Mucosa of stomach (tissue), 1 donor: ENCODE measurements at regions not wholly inside any gene's neighbourhood (a gene's known extent, or its start where the extent isn't known, plus 50 kb on each side); places are given as distances from the start of the nearest gene placed in this dataset.

Experiments used
- H3K27me3 ChIP-seq: one replicate; pipeline ENCODE4 v1.7.0; 2013; ENCODE audit warnings: mild to moderate bottlenecking, low read length; ENCODE audit not compliant: control insufficient read depth, insufficient read depth
- H3K36me3 ChIP-seq: one replicate; pipeline ENCODE4 v1.7.0; 2013; ENCODE audit warnings: low read length; ENCODE audit not compliant: control insufficient read depth, insufficient read depth
- H3K4me1 ChIP-seq: one replicate; pipeline ENCODE4 v1.7.0; 2013; ENCODE audit warnings: mild to moderate bottlenecking, low read length; ENCODE audit not compliant: control insufficient read depth, insufficient read depth
- H3K4me3 ChIP-seq: one replicate; pipeline ENCODE4 v1.7.0; 2013; ENCODE audit warnings: low read length
- H3K9ac ChIP-seq: one replicate; pipeline ENCODE4 v1.7.0; 2013; ENCODE audit warnings: mild to moderate bottlenecking, low read length, moderate library complexity
- H3K9me3 ChIP-seq: one replicate; pipeline ENCODE4 v1.7.0; 2013; ENCODE audit warnings: mild to moderate bottlenecking, low read length, moderate library complexity; ENCODE audit not compliant: control insufficient read depth
- donor health status: Pancreatic carcinoma.

DNA sequence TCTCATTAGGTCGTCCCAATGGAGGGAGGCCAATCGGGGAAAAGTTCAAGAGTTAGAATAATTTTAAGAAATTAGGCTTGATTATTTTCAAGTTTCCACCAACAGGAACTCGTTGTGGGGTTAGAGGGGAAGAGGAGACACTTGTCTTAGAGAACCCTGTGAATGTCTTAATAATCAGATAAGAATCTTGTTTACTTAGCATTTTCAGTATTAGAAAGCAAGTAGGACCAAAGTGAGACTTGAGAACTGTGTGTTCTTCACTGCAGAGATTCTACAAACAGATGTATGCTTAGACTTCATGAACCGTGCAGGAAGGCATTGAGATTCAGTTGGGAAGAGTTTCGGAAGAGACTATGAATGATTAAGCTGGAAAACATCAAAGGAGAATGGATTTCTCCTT is 69.0 kb upstream of the HMHB1 start:
- Histone ChIP-seq H3K36me3 (no peaks in the 10 kb centered on the region), H3K4me3 (no peak overlapping the region), H3K4me1 (peaks cover 13% of the 10 kb centered on the region), H3K9ac (no peak overlapping the region), H3K27me3 (peaks cover 39% of the 10 kb centered on the region), H3K9me3 (no peaks in the 10 kb centered on the region)

DNA sequence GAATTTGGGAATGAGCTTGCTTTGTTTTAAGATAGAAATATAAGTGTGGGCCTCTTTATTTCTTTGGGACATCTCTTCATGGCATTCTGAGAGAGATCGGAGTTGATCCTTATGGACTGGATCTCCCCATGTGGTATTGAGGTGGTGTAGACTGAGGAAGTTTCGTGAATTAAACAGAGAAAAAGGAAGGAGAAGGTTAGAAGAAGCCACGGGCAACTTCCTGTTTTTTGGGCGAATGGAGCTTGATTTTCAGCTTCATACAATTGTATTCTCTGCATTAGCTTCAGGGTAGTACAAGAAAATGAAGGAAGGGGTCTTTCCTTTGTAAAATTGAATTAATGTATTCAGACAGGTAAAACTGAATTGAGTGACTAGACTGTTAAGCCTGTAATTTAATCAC is 70.5 kb upstream of the HMHB1 start:
- H3K4me3 ChIP-seq, result no peak overlapping the region
- peaks cover 51% of the 10 kb centered on the region for H3K27me3 ChIP-seq
- H3K9me3 ChIP-seq, result no peaks in the 10 kb centered on the region
- H3K9ac ChIP-seq, result no peak overlapping the region
- H3K36me3 ChIP-seq, result no peaks in the 10 kb centered on the region
- peaks cover 13% of the 10 kb centered on the region for H3K4me1 ChIP-seq

DNA sequence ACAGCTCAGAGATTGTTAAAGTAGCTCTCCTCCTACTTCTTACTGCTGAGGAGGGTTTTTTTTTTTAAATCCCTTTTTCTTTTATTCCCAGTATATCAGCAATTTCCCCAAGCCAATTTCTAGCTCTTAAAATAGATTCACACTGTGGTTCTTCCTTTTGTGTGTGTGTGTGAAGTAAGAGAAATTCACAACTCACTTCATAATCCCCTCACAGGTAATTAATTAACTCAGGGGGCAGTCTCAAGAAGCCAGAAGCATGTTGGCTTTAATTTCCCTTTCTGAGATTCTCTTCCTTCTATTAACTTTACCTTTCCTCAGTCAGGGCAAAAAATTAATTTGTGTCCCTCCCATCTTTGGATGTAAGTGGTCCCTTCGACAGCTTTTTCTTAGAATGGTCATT is 71.0 kb upstream of the HMHB1 start:
- Histone ChIP-seq H3K9me3 (no peaks in the 10 kb centered on the region), H3K36me3 (no peaks in the 10 kb centered on the region), H3K4me1 (peaks cover 13% of the 10 kb centered on the region), H3K9ac (no peak overlapping the region), H3K4me3 (no peak overlapping the region), H3K27me3 (peaks cover 54% of the 10 kb centered on the region)

DNA sequence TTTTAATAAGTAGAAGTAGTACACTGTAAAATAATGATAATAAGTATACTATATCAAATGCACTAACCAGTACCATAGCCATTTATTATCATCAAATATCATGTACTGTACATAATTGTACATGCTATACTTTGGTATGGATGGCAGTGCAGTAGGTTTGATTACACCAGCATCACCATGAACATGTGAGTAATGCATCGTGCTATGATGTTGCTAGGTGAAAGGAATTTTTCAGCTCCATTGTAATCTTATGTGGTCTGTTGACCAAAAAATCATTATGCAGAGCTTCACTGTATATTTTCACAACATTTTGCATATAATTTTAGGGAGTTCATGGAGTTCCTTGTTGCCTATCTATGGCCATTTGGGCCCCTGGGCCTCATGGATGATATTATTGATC is 72.2 kb upstream of the HMHB1 start:
- Histone ChIP-seq H3K9ac (no peak overlapping the region), H3K27me3 (peaks cover 52% of the 10 kb centered on the region), H3K4me1 (peaks cover 13% of the 10 kb centered on the region), H3K9me3 (no peaks in the 10 kb centered on the region), H3K4me3 (no peak overlapping the region), H3K36me3 (no peaks in the 10 kb centered on the region)

- Histone ChIP-seq H3K9ac (no peak overlapping the region), H3K36me3 (no peaks in the 10 kb centered on the region), H3K9me3 (no peaks in the 10 kb centered on the region), H3K4me3 (no peak overlapping the region), H3K27me3 (peaks cover 54% of the 10 kb centered on the region), H3K4me1 (peaks cover 6% of the 10 kb centered on the region)
These were observed 73.3 kb upstream of the HMHB1 start for GRCh38 chr5:143738417-143739401.

GRCh38 chr5:143737062-143737461 is 74.9 kb upstream of the HMHB1 start:
- Histone ChIP-seq H3K27me3 (peaks cover 46% of the 10 kb centered on the region), H3K9me3 (no peaks in the 10 kb centered on the region), H3K36me3 (no peaks in the 10 kb centered on the region), H3K4me3 (no peak overlapping the region), H3K9ac (no peak overlapping the region), H3K4me1 (no peaks in the 10 kb centered on the region)

GRCh38 chr5:143734456-143734780 is 77.5 kb upstream of the HMHB1 start:
- Histone ChIP-seq H3K36me3 (no peaks in the 10 kb centered on the region), H3K4me1 (no peaks in the 10 kb centered on the region), H3K9me3 (no peaks in the 10 kb centered on the region), H3K27me3 (peaks cover 31% of the 10 kb centered on the region), H3K4me3 (no peak overlapping the region), H3K9ac (no peak overlapping the region)

GRCh38 chr5:143733665-143734455 is 78.1 kb upstream of the HMHB1 start:
- Histone ChIP-seq H3K4me3 (no peak overlapping the region), H3K9ac (no peak overlapping the region), H3K27me3 (peaks cover 31% of the 10 kb centered on the region), H3K4me1 (no peaks in the 10 kb centered on the region), H3K36me3 (no peaks in the 10 kb centered on the region), H3K9me3 (no peaks in the 10 kb centered on the region)

- H3K9ac ChIP-seq, result no peak overlapping the region
- H3K36me3 ChIP-seq, result no peaks in the 10 kb centered on the region
- H3K4me3 ChIP-seq, result no peak overlapping the region
- no peaks in the 10 kb centered on the region for H3K9me3 ChIP-seq
- no peaks in the 10 kb centered on the region for H3K4me1 ChIP-seq
- peaks cover 28% of the 10 kb centered on the region for H3K27me3 ChIP-seq
These were observed 79.6 kb upstream of the HMHB1 start for GRCh38 chr5:143732402-143732801.

DNA sequence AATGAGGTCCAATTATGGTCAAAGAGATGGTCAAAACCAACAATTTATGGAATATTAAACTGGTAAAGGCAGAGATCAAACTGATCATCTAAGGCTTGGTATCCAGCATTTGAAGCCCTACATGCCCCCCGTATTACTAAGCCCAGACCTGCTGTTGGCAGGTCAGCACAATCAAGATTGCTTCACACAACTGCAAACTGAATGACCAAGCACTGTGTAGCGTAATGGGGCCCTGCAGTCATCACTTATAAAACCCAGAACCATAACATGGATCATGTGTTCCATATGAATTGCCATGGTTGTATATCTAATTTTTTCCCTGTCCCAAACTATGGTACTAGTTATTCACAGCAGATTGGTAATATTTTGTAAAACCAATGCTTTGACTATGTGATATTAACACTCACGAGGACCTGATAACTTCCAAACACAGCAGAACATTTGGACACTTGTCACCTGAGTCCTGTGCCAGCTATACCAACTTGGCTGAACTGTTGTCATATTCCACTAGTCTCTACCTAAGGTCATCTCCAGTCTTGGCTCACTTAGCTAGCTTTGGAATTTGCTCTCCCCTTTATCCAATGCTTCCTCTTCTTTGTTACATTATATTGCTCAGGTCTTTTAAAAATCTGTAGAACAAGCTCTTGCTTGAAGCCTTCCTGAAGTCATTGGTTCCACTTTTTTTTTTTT is 81.7 kb upstream of the HMHB1 start:
- Histone ChIP-seq H3K36me3 (no peaks in the 10 kb centered on the region), H3K9ac (no peak overlapping the region), H3K4me1 (no peaks in the 10 kb centered on the region), H3K4me3 (no peak overlapping the region), H3K27me3 (peaks cover 14% of the 10 kb centered on the region), H3K9me3 (no peaks in the 10 kb centered on the region)

DNA sequence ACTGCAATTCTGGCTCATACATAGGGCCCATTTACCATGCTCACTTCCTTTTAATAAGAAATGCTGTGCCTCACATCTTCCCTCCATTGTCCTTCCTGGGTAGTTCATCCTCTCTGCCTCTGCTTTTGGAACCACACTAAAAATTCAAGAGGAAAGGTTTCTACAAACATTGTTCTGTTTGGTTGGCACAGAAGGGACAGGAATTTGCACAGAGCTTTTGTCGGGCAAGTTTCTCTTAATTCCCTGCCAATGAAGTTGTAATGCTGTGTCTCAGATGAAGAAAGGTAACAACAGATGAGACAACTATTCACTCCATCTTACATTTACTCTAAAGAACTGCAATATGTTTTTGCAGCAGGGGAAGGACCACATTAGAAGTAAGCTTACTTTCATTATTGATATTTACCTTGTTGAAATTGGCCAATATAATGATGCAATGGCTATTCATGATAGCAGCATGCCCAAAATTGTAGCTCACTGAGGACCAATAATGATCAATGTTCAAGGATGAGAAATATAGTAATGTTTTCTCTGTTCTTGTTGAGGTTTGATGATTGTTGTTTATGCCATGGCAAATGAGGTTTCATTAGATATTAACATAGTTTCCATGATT is 82.5 kb upstream of the HMHB1 start:
- Histone ChIP-seq H3K4me3 (no peak overlapping the region), H3K9ac (no peak overlapping the region), H3K4me1 (no peaks in the 10 kb centered on the region), H3K27me3 (peaks cover 7% of the 10 kb centered on the region), H3K36me3 (no peaks in the 10 kb centered on the region), H3K9me3 (no peaks in the 10 kb centered on the region)
